NCI-H524 (cell line): ENCODE measurements at regions not wholly inside any gene's neighbourhood (a gene's known extent, or its start where the extent isn't known, plus 50 kb on each side); places are given as distances from the start of the nearest gene placed in this dataset.

Experiments used
- DNase-seq, 2 experiments: peaks; one replicate each; lab custom pipeline; 2025; lab: John Stamatoyannopoulos, UW

GRCh38 chr3:64995857-64996551, 308.2 kb upstream of the ADAMTS9 start:
- no peak for DNase-seq

GRCh38 chr3:64993781-64994180, 306.0 kb upstream of the ADAMTS9 start:
- no peak for DNase-seq

GRCh38 chr3:64992530-64993285, 304.9 kb upstream of the ADAMTS9 start:
- no peak for DNase-seq

GRCh38 chr3:64988188-64988587, 300.4 kb upstream of the ADAMTS9 start:
- DNase-seq = no peak

- no peak for DNase-seq
These were observed 299.9 kb upstream of the ADAMTS9 start for GRCh38 chr3:64987726-64988125.

- DNase-seq = no peak
These were observed 297.3 kb upstream of the ADAMTS9 start for GRCh38 chr3:64985072-64985471.

- no peak for DNase-seq
These were observed 296.0 kb upstream of the ADAMTS9 start for GRCh38 chr3:64983583-64984359.

- no peak for DNase-seq
These were observed 289.7 kb upstream of the ADAMTS9 start for GRCh38 chr3:64977308-64978100.

- DNase-seq = no peak
These were observed 288.7 kb upstream of the ADAMTS9 start for GRCh38 chr3:64976456-64976855.

- DNase-seq = no peak
These were observed 287.3 kb upstream of the ADAMTS9 start for GRCh38 chr3:64975147-64975546.

GRCh38 chr3:64974401-64974800, 286.6 kb upstream of the ADAMTS9 start:
- no peak for DNase-seq

GRCh38 chr3:64972793-64973192, 285.0 kb upstream of the ADAMTS9 start:
- DNase-seq = no peak

GRCh38 chr3:64971602-64972001, 283.8 kb upstream of the ADAMTS9 start:
- DNase-seq = no peak

GRCh38 chr3:64970634-64971033, 282.8 kb upstream of the ADAMTS9 start:
- DNase-seq = no peak

GRCh38 chr3:64961301-64961700, 273.5 kb upstream of the ADAMTS9 start:
- no peak for DNase-seq

- no peak for DNase-seq
These were observed 270.5 kb upstream of the ADAMTS9 start for GRCh38 chr3:64958199-64958843.

- DNase-seq = peak; percentile 2 to 18
These were observed 269.8 kb upstream of the ADAMTS9 start for GRCh38 chr3:64957408-64958198.

- DNase-seq = no peak
These were observed 269.0 kb upstream of the ADAMTS9 start for GRCh38 chr3:64956711-64957325.

- DNase-seq = no peak
These were observed 267.3 kb upstream of the ADAMTS9 start for GRCh38 chr3:64954995-64955636.
